Dendritic cell treated with granulocyte-macrophage colony-stimulating factor and Interleukin-4, amounts not matched to agents 40 ng/mL and 50 ng/mL, for 4 days (primary cell): ENCODE measurements at regions not wholly inside any gene's neighbourhood (a gene's known extent, or its start where the extent isn't known, plus 50 kb on each side); places are given as distances from the start of the nearest gene placed in this dataset.
"Not testable (repeated sequence)": the region's sequence is repeated elsewhere in the genome, so short reads cannot be mapped to it uniquely, and the experiment has no call there.

Source experiments
- H3K27ac Mint-ChIP-seq: one replicate; pipeline ENCODE4 v1.8.0; 2022; ENCODE audit warnings: mild to moderate bottlenecking, mixed read lengths
- H3K27me3 Mint-ChIP-seq: one replicate; pipeline ENCODE4 v1.8.0; 2022; ENCODE audit warnings: mild to moderate bottlenecking, mixed read lengths
- H3K36me3 Mint-ChIP-seq: one replicate; pipeline ENCODE4 v1.8.0; 2022; ENCODE audit warnings: low read depth, mixed read lengths
- H3K4me1 Mint-ChIP-seq: one replicate; pipeline ENCODE4 v1.8.0; 2022; ENCODE audit warnings: low read depth, mixed read lengths
- H3K4me3 Mint-ChIP-seq: one replicate; pipeline ENCODE4 v1.8.0; 2022; ENCODE audit warnings: mild to moderate bottlenecking, moderate library complexity, mixed read lengths
- H3K9me3 Mint-ChIP-seq: one replicate; pipeline ENCODE4 v1.8.0; 2022; ENCODE audit warnings: mixed read lengths
- intact Hi-C: fragments of 100-400 bp; cut with micrococcal nuclease; formaldehyde crosslinking; loops from one replicate; pipeline ENCODE4 v1.15.0; 2022

DNA sequence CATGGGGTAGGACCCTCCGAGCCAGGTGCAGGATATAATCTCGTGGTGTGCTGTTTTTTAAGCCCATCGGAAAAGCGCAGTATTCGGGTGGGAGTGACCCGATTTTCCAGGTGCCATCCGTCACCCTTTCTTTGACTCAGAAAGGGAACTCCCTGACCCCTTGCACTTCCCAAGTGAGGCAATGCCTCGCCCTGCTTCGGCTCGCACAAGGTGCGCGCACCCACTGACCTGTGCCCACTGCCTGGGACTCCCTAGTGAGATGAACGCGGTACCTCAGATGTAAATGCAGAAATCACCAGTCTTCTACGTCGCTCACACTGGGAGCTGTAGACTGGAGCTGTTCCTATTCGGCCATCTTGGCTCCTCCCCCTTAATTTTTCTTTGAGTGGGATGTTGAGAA is 382.9 kb upstream of the ISX start:
- H3K4me1 Mint-ChIP-seq, H3K4me3 Mint-ChIP-seq, H3K27me3 Mint-ChIP-seq, H3K27ac Mint-ChIP-seq, H3K36me3 Mint-ChIP-seq, intact Hi-C loops, H3K9me3 Mint-ChIP-seq: not testable (repeated sequence)

DNA sequence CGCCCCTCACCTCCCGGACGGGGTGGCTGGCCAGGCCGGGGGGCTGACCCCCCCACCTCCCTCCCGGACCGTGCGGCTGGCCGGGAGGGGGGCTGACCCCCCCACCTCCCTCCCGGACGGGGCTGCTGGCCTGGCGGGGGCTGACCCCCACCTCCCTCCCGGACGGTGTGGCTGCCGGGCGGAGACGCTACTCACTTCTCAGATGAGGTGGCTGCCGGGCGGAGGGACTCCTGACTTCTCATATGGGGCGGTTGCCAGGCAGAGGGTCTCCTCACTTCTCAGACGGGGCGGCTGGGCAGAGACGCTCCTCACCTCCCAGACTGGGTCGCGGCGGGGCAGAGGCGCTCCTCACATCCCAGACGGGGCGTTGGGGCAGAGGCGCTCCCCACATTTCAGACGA is 381.7 kb upstream of the ISX start:
- H3K4me1 Mint-ChIP-seq, H3K27me3 Mint-ChIP-seq, H3K9me3 Mint-ChIP-seq, H3K4me3 Mint-ChIP-seq, H3K27ac Mint-ChIP-seq, intact Hi-C loops, H3K36me3 Mint-ChIP-seq: not testable (repeated sequence)

DNA sequence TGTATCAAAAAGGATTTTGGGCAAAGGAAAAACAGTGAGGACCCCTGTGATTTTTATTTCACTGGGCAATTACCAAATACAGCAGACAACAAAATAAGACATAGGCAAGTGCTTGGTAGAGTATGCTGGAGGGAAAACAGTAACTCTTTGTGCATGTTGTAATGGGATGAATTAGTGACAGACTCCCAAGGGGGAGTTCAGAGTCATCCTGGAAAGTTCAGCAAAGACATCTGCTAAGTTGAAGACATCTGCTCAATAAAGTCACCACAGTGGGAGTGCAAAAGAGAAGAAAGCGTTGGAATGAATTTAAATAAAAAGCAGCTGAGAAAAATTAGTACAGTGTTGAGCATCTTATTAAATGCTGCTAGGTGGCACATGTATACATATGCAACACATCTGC is 378.8 kb upstream of the ISX start:
- no peaks in the 10 kb centered on the region for H3K4me1 Mint-ChIP-seq
- H3K9me3 Mint-ChIP-seq = no peaks in the 10 kb centered on the region
- H3K4me3 Mint-ChIP-seq = no peak overlapping the region
- H3K36me3 Mint-ChIP-seq = no peaks in the 10 kb centered on the region
- H3K27me3 Mint-ChIP-seq = no peaks in the 10 kb centered on the region
- intact Hi-C loops = no loop called here
- H3K27ac Mint-ChIP-seq = no peak overlapping the region

DNA sequence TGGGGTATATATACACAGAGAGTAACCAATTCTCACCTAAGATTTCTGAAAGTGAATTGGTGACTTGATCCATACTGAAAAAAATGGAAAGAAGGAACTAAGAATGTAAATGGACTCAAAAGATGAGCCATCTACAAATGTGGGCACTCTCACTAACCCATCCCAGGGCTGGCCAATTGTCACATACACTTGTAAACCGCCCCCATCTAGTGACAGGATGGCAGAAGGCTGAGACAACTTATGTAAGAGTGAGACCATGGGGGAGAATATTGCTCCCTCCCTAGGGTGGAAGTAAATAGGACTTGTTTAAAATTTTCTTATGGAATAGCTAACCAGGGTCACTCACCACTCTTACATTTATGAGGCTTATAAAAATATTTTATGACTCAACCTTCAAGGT is 377.1 kb upstream of the ISX start:
- Mint-ChIP-seq H3K27me3 (no peaks in the 10 kb centered on the region), H3K27ac (no peak overlapping the region), H3K4me1 (no peaks in the 10 kb centered on the region), H3K36me3 (no peaks in the 10 kb centered on the region), H3K9me3 (no peaks in the 10 kb centered on the region), H3K4me3 (no peak overlapping the region)
- intact Hi-C loops = no loop called here

DNA sequence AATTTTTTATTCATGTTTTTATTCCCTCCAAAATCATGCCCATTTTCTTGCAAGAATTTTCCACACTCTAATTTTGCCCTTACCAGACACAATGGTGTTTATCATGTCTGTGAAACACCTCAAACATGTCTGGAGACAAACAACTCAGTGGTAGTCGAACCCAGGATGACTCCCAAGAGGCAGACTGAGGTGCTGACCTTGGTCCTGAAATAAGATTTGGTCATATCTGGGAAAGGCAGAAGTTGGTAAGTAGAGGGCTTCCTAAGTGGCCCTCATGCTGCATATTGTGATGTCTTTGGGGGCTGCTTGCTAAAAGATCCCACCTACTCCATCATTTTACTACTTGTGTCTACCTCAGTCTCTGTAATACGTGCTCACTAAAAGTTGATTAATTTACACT is 369.4 kb upstream of the ISX start:
- no peak overlapping the region for H3K27ac Mint-ChIP-seq
- H3K9me3 Mint-ChIP-seq = no peaks in the 10 kb centered on the region
- no peaks in the 10 kb centered on the region for H3K36me3 Mint-ChIP-seq
- no peak overlapping the region for H3K4me3 Mint-ChIP-seq
- H3K4me1 Mint-ChIP-seq = no peaks in the 10 kb centered on the region
- no peaks in the 10 kb centered on the region for H3K27me3 Mint-ChIP-seq
- intact Hi-C loops = no loop called here

DNA sequence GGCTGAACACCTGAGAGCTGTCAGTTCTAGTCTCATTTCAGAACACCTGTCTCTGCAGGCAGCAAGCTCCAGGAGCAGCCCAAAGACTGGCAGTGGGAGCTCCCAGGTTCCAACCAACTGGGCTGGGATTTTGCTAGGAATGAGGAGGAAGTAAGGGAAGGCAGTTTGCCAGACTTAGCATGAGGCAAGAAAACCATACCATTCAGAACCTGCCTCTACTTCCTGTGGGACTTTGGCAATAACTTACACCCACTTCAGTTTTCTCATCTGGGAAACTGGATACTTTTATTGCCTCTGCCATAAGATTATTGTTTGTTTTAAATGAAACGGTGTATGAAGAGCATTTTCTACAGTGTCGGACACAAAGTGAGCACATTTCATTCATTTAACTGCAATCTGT is 363.7 kb upstream of the ISX start:
- Mint-ChIP-seq H3K27ac (no peak overlapping the region), H3K4me3 (no peak overlapping the region), H3K27me3 (no peaks in the 10 kb centered on the region), H3K4me1 (no peaks in the 10 kb centered on the region), H3K9me3 (no peaks in the 10 kb centered on the region), H3K36me3 (no peaks in the 10 kb centered on the region)
- intact Hi-C loops = no loop called here

DNA sequence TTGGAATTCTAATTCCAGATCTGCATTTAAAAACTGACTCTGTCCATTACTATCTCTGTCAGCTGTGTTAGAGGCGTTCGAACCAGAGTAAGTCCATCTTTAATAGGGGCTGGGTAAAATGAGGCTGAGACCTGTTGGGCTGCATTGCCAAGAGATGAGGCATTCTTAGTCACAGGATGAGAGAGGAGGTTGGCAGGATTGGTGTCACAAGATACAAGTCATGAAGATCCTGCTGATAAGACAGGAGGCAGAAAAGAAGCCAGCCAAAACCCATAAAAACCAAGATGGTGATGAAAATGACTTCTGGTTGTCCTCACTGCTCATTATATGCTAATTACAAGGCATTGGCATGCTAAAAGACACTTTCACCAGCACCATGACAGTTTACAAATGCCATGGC is 356.3 kb upstream of the ISX start:
- Mint-ChIP-seq H3K4me3 (no peak overlapping the region), H3K4me1 (no peaks in the 10 kb centered on the region), H3K9me3 (peaks cover 16% of the 10 kb centered on the region), H3K36me3 (no peaks in the 10 kb centered on the region), H3K27ac (no peak overlapping the region), H3K27me3 (no peaks in the 10 kb centered on the region)
- intact Hi-C loops = no loop called here

DNA sequence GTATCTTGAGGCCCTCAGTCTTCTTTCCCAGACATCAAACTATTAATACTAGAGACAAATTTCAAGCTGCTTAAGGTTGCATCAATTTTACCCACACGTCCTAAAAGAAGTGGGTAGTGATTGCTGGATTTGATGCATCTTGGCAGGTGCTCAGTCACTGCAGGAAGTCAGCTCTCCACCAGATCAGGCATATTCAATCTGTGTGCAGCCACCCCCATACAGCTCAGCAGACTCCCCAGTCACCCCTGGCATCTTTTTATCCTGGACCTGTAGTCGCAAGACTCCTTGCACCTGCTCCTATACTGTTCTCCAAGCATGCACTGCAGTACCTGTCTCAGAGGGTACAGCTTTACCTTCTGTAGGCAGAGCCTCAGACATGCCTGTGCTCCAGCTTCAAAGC is 343.1 kb upstream of the ISX start:
- no peaks in the 10 kb centered on the region for H3K27me3 Mint-ChIP-seq
- H3K27ac Mint-ChIP-seq = no peak overlapping the region
- intact Hi-C loops = no loop called here
- peaks cover 21% of the 10 kb centered on the region for H3K9me3 Mint-ChIP-seq
- no peak overlapping the region for H3K4me3 Mint-ChIP-seq
- no peaks in the 10 kb centered on the region for H3K36me3 Mint-ChIP-seq
- no peaks in the 10 kb centered on the region for H3K4me1 Mint-ChIP-seq

DNA sequence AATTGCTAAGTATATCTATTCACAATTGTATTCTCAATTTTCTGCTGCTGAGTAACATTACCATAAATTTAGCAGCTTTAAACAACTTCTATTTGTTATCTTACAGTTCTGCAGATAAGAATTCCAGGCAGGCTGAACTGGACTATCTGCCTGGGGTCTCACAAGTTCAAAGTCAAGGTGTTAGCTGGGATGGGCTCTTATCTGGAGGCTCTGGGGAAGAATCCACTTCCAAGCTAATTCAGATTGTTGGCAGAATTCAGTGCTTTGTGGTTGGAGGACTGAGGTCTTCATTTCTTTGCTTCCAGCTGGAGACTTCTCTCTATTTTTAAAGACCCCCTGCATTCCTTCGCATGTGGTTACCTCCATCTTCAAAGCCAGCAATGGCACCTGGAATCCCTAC is 329.9 kb upstream of the ISX start:
- Mint-ChIP-seq H3K4me1 (no peaks in the 10 kb centered on the region), H3K27me3 (no peaks in the 10 kb centered on the region), H3K4me3 (no peak overlapping the region), H3K36me3 (no peaks in the 10 kb centered on the region), H3K27ac (no peak overlapping the region), H3K9me3 (no peaks in the 10 kb centered on the region)
- intact Hi-C loops = no loop called here

DNA sequence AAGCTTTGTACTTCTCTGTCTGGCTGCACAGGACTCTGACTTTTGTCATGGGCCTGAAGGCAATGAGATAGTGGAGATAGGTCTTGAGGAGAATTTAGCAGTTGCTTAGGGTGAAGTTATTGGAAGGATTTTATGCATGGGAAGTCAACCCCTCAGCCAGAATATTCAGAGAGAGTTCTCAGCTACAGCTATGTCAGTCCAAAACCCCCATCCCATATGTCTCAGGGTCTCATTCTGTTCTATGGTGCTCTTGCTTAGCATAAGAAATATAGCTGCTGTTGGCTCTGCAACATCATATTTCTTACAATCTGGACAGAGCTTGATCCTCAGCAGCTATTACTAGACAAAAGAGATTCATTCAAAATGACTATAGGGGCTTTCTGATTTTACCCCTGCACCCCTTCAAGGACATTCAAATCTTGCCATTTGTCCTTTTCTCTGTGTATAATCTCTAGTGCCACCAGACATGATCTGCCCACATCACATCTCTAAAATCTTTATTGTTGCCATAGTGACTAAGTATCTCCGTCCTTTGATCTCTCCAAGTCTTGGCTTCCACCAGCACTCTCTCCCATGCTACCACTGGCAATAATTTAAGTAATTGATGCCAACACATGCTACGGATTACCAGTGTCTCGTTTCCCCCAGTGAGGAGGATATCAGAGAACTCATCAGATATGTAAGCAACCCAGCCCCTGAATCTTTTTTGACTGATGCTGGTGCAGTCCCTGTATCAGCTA is 327.1 kb upstream of the ISX start:
- H3K9me3 Mint-ChIP-seq = no peaks in the 10 kb centered on the region
- intact Hi-C loops = no loop called here
- H3K27ac Mint-ChIP-seq = no peak overlapping the region
- no peaks in the 10 kb centered on the region for H3K4me1 Mint-ChIP-seq
- peaks cover 2% of the 10 kb centered on the region for H3K27me3 Mint-ChIP-seq
- H3K36me3 Mint-ChIP-seq = no peaks in the 10 kb centered on the region
- H3K4me3 Mint-ChIP-seq = no peak overlapping the region

DNA sequence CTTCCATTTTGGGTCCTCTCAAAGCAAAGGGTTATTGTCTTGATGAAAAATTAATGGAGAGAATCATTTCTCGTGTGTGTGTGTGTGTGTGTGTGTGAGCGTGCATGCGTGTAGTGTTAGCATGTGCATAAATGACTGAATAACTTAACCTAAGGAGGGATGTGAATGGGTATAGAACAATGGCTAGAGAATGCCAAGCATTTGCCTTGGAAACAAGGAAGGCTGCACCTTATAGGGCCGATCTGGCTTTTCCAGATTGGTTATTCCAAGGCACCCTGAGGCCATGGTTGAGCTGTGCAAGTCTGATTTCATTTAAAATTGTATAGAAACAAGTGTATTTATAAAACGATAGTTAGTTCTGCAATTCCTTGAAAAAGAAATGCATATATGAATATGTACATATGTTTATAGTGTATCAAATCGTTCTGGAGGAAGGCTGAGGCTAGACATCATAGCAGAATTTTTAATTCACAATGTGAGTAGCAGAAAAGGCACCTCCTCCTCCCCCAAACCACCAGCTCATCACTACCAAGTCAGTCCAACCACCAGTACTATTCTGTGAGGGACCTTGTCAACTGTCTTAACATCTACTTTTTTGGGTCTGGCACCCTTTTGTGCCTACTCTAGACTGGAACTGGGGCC is 322.7 kb upstream of the ISX start:
- Mint-ChIP-seq H3K9me3 (no peaks in the 10 kb centered on the region), H3K4me3 (no peak overlapping the region), H3K4me1 (no peaks in the 10 kb centered on the region), H3K36me3 (no peaks in the 10 kb centered on the region), H3K27ac (no peak overlapping the region), H3K27me3 (peaks cover 2% of the 10 kb centered on the region)
- intact Hi-C loops = no loop called here

DNA sequence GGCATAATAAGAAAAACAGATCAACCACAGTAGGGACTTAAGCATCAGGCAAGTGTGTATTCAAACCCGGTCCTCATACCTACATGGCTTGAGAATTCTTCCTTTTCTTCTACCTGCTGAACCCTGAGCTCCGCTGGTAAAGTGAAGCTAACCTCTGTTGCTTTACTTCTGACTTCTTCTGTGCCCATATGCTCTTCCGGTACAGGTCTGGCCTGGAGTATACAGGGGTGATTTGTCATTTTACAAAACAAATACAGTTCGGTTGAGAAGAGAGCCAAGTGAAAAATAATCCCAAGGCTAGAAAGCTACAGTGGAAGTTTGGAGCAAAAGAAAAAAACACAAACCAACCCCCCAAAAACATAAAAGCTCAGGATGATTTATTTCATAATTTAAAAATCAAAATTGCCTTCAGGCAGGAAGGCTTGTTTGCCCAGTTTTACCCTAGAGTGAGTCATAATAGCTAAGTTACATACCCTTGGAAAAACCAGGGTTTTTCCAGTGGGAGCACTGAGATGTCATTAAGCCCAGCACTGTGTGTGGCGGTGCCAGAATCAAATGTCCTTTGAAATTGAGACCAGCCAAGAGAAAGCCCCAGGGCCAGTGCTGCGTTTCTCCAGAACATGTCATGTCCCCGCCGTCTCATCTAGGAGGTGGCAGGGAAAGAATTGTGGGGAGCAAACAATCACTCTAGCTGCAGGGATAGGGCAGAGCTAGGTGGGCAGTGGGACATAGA is 305.5 kb upstream of the ISX start:
- Mint-ChIP-seq H3K27ac (no peak overlapping the region), H3K27me3 (no peaks in the 10 kb centered on the region)
- intact Hi-C loops = no loop called here

DNA sequence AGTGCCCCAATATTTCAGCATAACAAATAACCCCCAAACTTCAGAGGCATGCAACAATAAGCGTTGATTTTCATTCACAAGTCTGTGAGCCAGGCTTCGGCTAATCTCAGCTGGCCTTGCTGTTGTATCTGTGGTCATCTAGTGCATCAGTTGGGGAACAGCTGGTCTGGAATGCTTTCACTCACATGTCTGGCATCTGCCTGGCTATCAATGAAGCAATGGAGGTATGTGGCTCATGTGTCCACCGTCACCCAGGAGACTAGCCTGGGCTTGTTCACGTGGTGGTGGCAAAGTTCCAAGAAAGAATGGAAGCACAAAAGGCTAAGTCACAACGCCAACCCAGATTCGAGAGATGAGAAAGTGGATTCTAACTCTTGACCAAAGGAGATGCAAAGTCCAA is 304.8 kb upstream of the ISX start:
- intact Hi-C loops = no loop called here
- Mint-ChIP-seq H3K9me3 (no peaks in the 10 kb centered on the region), H3K36me3 (no peaks in the 10 kb centered on the region)

More for the DNA sequence above, 305.5 kb upstream of the ISX start:
- Mint-ChIP-seq H3K4me3 (no peak overlapping the region), H3K36me3 (no peaks in the 10 kb centered on the region), H3K4me1 (no peaks in the 10 kb centered on the region), H3K9me3 (no peaks in the 10 kb centered on the region)

DNA sequence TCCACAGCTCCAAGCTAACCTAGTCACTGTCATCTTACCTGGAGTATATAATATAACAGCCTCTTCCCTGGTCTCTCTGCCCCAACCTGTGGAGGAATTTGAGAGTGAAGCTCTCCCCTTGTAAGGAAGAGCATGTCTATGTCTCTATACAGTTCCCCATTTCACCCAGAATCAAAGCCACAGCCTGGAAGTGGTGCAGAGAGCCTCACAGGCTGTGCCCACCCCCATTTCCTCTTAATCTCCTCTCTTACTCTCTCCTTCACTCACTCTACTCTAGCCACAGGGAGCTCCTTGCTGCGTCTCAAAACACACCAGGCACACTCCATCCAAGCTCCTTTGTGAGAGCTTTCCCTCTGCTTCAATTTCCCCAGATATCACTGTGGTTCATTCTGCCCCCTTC is 302.5 kb upstream of the ISX start:
- H3K9me3 Mint-ChIP-seq = no peaks in the 10 kb centered on the region
- H3K4me3 Mint-ChIP-seq = no peak overlapping the region
- H3K27ac Mint-ChIP-seq = no peak overlapping the region
- intact Hi-C loops = no loop called here
- no peaks in the 10 kb centered on the region for H3K36me3 Mint-ChIP-seq
- H3K27me3 Mint-ChIP-seq = no peaks in the 10 kb centered on the region
- no peaks in the 10 kb centered on the region for H3K4me1 Mint-ChIP-seq

More for the DNA sequence above, 304.8 kb upstream of the ISX start:
- H3K27me3 Mint-ChIP-seq = no peaks in the 10 kb centered on the region
- no peak overlapping the region for H3K27ac Mint-ChIP-seq
- H3K4me3 Mint-ChIP-seq = no peak overlapping the region
- no peaks in the 10 kb centered on the region for H3K4me1 Mint-ChIP-seq
